ENCODE measurements at regions not wholly inside any gene's neighbourhood (a gene's known extent, or its start where the extent isn't known, plus 50 kb on each side); places are given as distances from the start of the nearest gene placed in this dataset.

DNA sequence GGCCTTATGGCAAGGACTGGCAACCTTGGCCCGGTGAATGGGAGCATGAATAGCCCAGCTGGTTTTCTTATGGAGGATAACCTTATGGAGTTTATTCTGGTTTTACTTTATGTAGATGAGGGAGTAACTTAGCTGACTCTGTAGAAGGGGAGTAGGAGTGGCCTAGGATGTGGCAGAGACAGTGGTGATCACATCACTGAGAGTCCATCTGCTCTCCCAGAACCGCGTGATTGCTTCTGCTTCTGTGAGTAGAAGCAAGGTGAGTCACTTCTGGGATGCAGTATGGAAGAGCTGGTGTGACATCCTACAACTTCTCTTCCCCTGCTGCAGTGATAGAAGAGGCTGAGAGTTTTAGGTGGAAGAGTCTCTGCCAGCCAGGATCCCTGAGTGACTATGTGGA, 129.2 kb downstream of the RPS24 start:
- ATAC-seq (no peak), DNase-seq (no peak)

DNA sequence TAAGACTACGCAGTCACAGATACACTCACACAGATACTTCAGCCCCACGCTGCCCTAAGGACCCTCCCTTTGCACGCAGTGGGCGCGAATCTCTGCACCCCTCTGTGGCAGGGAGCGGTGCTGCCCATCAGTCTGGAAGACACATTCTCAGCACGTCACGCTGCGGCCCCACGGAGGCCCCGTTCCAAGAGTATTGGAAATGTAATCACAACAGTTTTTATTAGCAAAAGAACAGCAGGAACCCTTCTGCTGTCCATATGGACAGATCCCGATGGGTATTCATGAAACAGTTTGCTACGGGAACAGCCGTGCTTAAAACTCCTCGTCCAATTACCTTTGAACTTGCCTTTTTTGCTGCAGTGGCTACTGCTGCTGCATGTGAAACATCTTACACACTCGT, 131.0 kb downstream of the RPS24 start:
- DNase-seq (no peak), ATAC-seq (no peak)

DNA sequence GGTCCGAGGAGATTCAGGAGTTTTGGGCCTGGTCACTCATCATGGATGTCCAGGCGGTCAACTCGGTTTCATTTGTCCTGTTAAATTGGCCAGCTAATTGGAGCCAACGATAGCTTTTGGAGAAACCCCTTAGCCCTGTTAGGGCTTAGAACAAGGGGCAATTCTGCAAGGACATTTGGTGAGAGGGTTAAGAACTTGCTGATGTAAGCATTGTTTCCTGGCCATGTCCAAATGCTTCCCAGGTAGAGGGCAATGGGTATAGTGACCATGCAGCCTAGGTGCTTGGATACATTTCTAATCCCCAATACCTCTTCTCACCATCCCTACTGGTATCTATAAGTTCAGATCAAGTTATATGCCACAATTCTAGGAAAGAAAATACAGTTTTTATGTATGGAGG, 131.5 kb downstream of the RPS24 start:
- ATAC-seq (no peak), DNase-seq (no peak)

DNA sequence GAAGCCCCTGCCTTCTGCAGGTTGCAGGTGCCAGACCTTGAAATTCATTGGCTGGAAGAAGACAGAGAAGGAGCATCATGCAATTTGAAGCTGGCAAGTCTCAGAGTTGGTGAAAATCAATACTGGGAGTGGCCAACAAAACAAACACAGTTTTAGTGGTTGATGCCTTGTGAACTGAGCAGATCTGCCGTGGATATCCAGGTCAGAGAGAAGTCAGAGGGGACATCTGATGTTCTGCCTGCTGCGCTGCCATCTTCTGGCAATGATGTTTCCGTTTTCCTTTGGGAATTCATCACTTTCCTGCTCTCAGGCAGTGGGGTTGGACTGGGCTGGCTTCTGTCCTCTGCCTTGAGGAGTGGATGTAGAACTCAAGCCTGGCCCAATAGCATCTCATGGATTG, 132.0 kb downstream of the RPS24 start:
- DNase-seq (no peak), ATAC-seq (no peak)

DNA sequence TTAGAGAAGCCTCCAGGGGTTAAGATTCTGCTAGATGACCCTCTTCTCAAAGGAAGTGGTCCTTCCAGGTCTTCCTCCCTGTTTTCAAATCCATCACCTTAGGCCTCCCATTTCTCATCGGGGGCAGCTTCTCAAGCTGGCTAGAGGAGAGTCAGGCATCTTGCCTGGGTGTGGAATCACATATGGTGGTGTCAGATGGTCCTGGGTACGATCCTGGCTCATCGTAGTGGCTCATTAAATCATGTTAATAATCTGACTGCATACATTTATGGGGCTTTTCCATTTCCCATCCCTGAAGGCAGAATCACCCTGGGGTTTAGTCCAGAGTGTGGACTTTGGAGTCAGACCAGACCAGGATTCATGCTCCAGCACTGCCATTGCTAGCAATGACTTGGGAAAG, 132.6 kb downstream of the RPS24 start:
- DNase-seq (no peak), ATAC-seq (no peak)

DNA sequence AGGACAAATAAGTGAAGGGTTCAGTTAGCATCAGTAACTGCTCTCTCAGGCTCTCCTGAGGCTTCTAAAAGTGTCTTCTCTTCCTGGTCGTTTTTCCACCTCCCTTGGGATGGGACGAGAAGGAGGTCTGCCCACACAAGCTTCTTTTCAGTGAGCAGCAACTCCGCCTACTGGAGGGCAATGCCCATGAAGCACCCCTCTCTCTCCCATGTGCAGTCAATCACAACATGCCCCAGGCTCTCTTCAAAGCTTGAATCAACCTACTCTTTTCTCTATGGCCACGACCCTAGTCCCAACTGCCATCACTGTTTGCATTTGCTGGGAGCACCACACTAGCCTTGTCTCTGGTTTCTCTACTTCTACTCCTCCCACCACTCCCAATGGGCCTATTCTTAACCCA, 135.6 kb downstream of the RPS24 start:
- no peak for ATAC-seq
- DNase-seq, result no peak

DNA sequence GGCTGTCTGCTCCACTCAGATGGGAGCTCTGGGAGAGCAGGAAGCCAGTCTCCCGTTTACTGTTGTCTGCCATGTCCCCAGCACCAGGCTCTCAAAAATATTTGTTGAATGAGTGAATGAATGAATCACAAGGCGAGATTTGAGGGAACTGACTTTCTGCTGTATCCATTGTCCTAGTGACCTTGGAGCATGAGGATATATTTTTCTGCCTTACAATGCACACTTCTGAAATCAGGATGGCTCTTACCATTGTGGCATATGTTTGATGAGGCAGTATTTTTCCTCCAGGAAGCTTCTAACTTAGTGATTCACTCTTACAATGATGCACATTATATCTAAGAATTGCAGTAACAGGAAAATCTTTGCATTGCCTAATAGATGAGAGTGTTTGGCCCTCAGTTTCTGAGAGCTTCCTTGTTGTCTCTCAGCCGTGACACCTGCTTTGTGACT, 136.4 kb downstream of the RPS24 start:
- ATAC-seq (no peak), DNase-seq (no peak)

DNA sequence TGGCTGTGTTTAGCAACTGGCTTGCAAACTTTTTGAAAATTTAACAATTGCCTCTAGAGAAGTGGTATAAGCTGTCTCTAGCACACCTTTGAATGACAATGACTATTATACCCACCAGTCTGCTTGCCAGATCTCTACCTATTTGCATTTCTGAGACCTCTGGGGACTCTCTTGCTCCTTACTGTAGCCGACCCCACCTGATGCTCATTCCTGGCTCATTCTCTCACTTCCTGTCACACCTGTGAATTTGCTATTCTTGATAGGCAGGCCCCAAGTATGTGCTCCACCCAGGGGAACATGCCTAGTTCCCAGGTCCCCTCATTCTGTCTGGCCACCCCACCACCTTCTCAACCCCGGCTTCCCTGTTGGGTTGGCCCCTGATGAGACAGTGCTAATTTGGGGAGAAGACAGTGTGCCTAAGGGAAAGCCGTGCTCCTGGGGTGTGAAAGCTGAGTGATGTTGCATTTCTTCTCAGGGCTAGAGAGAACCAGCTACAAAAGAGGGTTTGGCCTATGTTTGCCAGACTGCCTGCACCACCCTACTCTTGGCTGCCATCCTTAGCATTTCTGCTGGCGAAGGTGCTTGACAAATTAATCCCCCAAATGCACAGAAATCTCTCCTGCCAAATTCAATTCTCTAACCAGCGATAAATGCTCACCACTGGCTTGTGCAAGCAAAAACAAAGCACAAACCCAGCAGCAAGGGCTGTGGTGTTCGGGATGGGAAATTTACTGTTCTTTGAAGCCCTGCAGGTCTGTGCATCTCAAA, 138.2 kb downstream of the RPS24 start:
- ATAC-seq, result no peak
- DNase-seq, result no peak

DNA sequence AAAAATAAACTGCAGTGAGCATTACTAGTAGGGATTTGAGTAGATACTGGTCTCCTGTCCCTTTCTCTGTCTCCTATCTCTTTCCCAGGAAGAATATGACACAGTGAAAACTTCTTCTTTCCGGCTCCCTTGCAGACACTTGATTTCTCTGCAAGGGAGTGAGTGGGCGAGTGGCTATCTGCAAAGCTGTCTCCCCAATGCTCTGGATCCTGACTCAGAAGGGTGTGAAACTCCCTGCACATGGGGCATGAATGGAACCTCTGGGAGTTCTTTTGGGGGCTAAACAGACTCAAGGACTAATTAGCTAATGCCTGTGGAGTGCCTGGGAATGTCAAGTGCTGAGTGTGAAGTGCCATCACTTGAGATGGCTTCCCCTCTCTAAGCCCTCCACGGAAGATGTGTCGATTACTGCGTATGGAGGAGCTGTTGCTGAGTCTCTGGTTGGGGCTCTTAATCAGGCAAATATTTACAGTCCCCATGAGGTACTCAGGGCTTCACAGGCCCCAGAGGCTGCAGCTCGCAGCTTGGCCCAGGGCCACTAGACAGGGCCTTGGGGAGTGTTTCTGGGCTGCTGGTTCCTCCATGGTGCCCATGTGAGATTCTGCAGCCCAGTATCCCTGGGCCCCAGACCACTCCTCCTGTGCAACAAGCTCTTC, 139.8 kb downstream of the RPS24 start:
- ATAC-seq (no peak), DNase-seq (no peak)

DNA sequence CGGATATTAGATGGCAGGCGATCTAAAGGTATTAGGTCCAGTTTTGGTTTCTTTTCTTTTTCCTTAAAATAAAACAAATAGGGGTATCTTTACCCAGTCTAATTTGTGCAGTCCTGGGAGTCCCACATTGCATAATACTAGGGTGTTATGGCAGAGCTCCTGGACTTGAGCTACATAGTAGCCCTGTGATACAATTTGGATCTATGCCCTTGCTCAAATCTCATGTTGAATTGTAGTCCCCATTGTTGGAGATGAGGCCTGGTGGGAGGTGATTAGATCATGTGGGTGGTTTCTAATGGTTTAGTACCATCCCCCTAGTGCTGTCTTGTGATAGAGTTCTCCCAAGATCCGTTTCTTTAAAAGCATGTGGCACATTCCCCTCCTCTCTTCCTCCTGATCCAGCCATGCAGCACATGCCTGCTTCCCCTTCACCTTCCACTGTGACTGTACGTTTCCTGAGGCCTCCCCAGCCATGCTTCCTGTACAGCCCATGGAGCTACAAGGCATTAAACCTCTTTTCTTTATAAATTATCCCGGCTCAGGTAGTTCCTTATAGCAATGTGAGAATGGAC, 141.9 kb downstream of the RPS24 start:
- no peak for DNase-seq
- no peak for ATAC-seq

DNA sequence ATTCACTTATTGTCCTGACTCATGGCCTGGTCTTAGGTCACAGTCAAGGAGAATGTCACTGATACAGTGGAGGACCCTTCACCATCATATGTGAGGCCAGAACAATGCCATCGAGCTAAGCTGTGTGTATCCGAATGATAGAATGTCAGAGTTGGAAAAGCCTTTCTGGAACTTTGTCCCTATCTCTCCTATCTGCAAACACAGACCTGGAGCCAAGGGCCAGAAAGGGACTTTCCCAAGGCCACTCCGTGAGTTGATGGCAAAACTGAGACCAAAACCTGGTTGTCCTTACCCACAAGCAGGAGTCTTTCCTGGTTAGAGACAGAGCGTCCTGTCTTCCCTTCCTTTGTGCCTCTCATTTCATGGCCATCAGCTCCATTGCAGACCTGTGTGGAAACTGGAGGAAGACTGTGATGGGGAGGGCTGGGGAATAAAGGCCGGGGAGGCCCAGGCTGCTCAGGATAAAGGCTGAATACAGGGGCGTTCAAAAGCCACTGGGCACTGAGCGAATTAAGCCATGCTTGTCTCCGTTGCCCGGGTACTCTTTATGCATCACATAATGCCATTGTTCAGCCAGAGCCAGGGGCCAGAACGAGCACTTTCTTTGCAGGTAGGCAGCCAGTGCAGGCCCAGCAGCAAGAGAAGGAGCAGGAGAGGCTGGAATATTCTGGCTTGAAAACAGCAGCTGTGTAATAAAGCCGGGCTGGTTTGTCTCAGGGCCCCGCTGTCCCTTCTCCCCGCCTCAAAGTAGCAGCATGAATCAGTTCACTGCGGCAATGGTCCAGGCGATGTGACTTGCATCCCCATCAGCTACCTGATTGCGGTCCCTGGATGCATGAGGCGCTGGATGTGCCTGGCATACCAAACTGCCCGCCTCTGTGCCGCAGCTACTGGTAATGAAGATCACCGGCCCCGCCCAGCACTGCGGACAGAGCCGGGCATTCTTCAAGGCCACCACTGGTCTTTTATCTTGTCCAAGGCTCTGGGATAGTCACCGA, 143.0 kb downstream of the RPS24 start:
- DNase-seq, result no peak
- ATAC-seq, result no peak

DNA sequence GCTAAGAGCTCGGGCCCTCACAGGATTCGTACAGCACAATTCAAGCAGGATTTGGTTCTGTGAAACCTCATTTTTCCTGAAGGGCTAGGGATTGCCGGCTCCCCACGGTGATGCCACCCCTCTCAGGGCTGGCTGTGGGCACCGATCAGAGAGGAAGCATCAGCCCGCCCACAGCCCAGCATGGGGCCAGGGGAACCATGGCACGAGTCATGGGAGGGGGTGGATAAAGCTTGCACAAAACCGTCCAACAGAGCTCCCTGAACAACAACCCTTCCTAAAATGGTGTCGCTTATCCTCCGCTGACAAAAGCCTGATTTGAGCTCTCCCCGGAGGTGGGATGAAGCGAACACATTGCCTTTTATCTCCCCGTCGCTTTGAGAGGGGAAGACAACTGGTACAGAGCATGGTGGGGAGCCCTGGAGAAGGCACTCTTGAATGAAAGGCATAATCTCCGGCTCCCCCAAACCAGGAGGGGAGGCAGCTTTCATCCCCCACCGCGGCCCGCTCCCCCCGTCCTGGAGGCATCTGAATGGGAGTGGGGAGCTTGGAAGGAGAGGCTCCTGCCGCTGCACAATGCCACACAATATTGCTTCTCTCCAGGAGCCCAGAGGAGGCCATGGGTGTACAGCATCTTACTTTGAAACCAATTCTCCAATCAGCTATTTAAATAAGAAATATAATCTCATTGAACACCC, 144.0 kb downstream of the RPS24 start:
- DNase-seq (no peak), ATAC-seq (no peak)

DNA sequence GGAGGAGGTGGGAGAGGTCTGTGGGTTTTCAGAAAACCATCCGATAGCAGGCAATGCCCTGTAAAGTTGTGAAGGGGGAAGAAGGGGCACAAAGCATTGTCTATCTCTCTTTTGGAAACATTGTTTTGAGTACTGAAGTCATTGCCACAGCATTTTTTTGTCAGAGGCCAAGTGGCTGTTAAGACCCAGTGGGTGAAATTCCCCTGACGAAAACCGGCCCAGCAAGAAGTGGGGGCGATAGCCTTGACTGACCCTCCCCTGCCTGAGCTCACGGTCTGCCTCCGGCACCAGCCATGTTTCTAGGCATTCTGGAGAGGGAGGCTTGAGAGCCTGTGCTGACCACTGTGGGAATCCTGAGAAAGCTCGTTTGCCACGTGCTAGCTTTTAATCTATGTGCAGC, 144.7 kb downstream of the RPS24 start:
- no peak for DNase-seq

DNA sequence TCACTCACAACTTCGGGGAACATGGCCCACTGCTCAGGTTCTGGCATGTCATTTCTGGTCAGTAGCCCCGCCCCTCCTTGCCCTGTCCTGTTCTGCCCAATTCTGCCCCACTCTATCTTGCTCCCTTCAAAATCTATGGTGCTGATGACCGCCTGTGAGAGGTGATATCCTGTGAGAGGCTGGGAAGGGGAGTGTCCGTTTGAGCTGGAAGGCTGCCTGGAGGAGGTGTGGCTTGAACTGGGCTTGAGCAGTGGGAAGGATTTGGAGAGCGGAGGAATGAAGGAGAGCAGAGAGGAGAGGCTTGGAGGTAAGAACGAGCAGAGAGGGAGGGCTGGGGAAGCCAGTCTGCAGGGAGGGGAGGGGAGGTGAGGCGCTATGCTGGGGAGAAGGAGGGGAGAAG, 145.3 kb downstream of the RPS24 start:
- ATAC-seq, result no peak
- no peak for DNase-seq

More for the DNA sequence above, 144.7 kb downstream of the RPS24 start:
- ATAC-seq, result no peak

DNA sequence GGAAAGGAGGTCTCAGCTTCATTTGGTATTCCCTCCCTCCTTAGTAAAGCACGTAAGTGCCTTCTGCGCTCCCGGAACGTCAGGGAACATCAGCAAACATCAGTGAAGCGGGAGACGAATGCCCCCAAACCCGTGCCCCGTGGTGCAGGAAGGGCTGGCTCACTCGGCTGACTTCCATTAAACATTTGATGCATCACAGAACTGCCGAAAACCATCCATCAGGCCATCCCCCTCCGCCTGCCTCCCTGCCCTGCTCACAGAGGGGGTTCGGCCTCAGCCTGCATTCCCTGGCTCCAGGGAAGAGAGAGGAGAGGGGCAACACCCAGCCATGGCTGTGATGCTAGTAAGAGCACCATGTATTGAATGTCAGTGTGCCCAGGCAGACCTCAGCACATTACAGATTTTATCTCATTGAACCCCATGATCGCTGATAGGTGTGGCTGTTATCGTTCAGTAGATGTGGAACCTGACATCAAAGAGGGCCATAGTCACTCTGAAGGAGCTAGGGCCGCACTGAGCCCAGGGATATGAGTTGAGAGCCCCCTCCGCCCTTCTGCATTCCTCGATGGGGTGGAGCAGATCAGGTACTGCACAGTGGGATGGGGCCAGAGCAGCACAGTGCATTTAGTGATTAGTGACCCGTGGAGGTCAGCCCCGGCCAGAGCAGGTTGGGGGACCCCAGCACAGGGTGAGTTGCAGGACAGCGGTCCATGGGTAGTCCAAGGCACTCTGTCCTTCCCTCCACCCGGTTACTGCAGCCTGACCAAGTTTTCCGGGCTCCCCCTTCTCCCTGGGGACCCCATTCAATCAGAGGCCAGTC, 146.4 kb downstream of the RPS24 start:
- DNase-seq (no peak), ATAC-seq (no peak)

DNA sequence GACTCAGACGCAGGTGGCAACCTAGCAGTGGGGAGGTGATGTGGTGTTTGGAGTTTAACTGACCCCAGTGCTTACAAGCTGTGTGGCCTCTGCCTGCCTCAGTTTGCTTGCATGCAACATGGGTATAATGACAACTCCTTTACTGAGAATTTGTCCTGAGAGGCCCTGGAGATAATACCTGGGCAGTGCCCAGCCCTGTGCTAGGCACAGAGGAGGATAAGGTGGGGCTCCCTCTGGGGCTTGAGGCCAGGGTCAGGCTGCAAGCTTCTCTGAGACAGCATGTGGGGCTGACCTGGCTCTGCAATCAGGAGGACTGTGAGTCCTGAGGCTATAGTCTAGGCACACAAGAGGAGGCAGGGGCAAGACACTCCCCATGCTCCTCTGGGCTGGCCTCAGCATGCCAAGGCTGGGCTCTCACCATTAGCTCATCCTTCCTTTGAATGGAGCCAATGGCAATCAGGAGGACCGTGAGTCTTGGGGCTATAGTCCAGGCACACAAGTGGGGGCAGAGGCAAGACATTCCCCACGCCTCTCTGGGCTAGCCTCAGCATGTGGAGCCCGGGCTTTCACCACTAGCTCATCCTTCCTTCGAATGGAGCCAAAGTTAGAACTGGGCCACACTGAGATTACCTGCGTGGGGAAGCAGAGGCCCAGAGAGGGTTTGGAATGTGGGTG, 147.9 kb downstream of the RPS24 start:
- DNase-seq (no peak), ATAC-seq (no peak)

DNA sequence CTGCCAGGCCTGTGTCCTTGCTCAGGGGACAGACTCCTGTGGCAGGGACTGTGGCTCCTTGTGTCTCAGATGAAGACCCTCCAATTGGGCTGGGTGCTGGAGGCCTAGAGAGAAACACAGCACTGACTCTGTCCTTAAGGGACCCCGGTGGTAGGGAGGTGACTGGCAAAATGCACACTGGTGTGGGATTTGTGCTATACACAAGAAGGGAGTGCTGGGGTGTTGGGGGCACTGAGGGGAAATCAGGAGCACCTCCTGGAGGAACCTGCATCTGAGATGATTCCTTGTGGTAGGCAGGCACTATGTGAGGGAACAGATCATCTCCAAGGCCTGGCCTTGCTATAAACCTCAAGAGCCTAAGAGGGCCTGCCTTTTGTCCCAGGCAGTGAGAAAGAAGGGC, 149.2 kb downstream of the RPS24 start:
- no peak for ATAC-seq
- DNase-seq, result no peak

DNA sequence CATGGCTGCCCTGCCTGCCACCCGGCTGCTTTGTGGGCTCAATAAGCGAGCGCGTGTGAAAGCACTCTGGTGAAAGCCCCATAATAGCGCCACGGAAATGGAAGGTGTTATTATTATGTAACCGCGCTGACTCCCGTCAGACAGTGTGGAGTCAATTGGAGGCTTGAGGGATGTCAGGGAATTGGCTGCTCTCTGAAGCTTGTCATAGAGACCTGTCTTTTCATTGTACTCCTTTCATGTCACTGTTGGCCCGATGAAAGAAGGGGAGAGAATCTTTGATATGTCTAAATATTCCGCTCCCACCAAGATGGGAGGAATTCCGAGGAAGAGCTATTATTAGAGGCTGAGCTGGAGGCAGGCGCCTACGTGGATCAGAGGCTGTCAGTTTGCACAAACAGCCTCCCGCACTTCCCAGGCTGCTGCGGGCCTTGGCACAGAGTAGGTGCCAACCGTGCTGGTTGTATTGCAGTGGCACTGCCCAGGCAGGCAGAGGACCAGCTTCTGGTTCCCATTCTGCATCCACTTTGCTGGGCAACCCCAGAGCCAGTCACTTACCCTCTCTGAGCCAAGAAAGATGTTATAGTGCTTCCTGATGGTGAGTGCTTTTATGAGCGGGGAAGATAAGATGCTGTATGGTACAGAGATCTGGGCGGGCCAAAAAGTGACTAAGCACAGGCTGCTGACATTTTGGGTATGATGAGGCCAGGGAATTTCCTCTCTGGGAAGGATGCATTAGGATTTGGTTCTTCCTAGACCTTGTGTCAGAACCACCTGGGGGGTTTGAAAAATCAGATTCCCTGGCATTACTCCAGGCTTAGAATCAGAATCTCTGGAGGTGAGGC, 151.4 kb downstream of the RPS24 start:
- no peak for ATAC-seq
- DNase-seq, result no peak

DNA sequence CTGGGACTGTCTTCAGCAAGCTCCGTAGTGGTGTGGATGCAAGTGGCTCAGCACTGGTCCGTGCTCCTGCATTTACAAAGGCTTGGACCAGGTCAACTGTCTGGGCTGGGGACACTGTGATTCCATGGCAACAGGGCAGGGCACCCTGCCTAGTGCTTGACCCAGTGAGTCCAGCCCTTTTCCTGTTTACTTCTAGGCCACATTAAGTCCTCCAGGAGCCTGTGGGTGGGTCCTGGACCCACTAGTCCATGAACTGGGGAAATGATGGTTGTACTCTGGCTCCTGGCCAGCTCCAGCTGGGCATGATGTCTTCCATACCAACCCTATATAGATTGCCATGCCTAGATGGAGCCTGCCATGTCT, 152.0 kb downstream of the RPS24 start:
- no peak for ATAC-seq
- no peak for DNase-seq
